Transverse colon (tissue), 4 donors: ENCODE measurements at regions not wholly inside any gene's neighbourhood (a gene's known extent, or its start where the extent isn't known, plus 50 kb on each side); places are given as distances from the start of the nearest gene placed in this dataset.

Experiments
- DNase-seq: peaks from one replicate; pipeline ENCODE4 v3.0.0-alpha.2; 2019
- H3K27ac ChIP-seq, 4 donors: fragments of 200-600 bp; sonication (generic); 2 replicates each; pipeline ENCODE4 v1.5.1; 2016 to 2018; ENCODE audit warnings: inconsistent platforms in 4 of 4
- H3K27me3 ChIP-seq: fragments of 200-600 bp; sonication (generic); 2 replicates; pipeline ENCODE4 v1.5.1; 2017; ENCODE audit warnings: inconsistent platforms
- H3K36me3 ChIP-seq, 4 donors: fragments of 200-600 bp; sonication (generic); 2 replicates each; pipeline ENCODE4 v1.5.1; 2017 to 2019; ENCODE audit warnings: inconsistent platforms in 4 of 4
- H3K4me1 ChIP-seq, 4 donors: fragments of 200-600 bp; sonication (generic); 2 replicates each; pipeline ENCODE4 v1.5.1; 2017 to 2020; ENCODE audit warnings: inconsistent platforms in 4 of 4
- H3K4me3 ChIP-seq, 4 donors: fragments of 200-600 bp; sonication (generic); 1 replicate in 1 of 4; 2 replicates in 3 of 4; pipeline versions ENCODE4 v1.5.1 to v1.6.1; 2017 to 2019; ENCODE audit warnings: inconsistent platforms in 4 of 4
- H3K9me3 ChIP-seq, 2 donors: fragments of 200-600 bp; sonication (generic); 2 replicates each; pipeline ENCODE4 v1.5.1; 2017 to 2019; ENCODE audit warnings: inconsistent platforms in 2 of 2
- EP300 ChIP-seq: sonication (generic); formaldehyde crosslinking; IDR thresholded peaks from one replicate; pipeline ENCODE4 v1.6.1; 2017; ENCODE audit warnings: antibody characterized with exemption, low read depth
- POLR2A ChIP-seq: fragments of 450-650 bp; IDR thresholded peaks from one replicate; pipeline ENCODE4 v1.6.1; 2016; ENCODE audit warnings: antibody characterized with exemption, mild to moderate bottlenecking, moderate library complexity
- POLR2AphosphoS5 ChIP-seq, 3 donors: sonication (generic); formaldehyde crosslinking; IDR thresholded peaks; one replicate each; pipeline ENCODE4 v1.6.1; 2016; ENCODE audit warnings: antibody characterized with exemption in 3 of 3
- WGBS, 2 donors: methylation state at CpG; one replicate each; pipeline ENCODE4 v1.1.5; 2018; ENCODE audit warnings: low coverage in 1 of 2; 5-methylcytosine and 5-hydroxymethylcytosine counted together
- in situ Hi-C, 4 donors: fragments of 200-750 bp; cut with MboI; loops; one replicate each; pipeline versions ENCODE4 v1.15.0 to v1.15.1; 2017; ENCODE audit warnings: low sequenced_read_pairs in 3 of 4, low pct_ligation_motif_present in 1 of 4, low pct_unique_long_range_greater_than_20kb in 1 of 4
- intact Hi-C: fragments of 100-400 bp; cut with DNase I; formaldehyde crosslinking; loops from one replicate; pipeline ENCODE4 v1.15.1; 2023; ENCODE audit warnings: low total_unique reads
- TF ChIP-seq, protein P1 (sequence below), 5 experiments: fragments of 200-600 bp in 3 of 5; fragments of 450-650 bp in 2 of 5; sonication (generic) in 3 of 5; IDR thresholded peaks; 1 replicate in 2 of 5; 2 replicates in 3 of 5; pipeline ENCODE4 v1.5.1; 2016 to 2017; ENCODE audit warnings: antibody characterized with exemption in 5 of 5, inconsistent platforms in 3 of 5, mild to moderate bottlenecking in 2 of 5, moderate library complexity in 1 of 5

DNA sequence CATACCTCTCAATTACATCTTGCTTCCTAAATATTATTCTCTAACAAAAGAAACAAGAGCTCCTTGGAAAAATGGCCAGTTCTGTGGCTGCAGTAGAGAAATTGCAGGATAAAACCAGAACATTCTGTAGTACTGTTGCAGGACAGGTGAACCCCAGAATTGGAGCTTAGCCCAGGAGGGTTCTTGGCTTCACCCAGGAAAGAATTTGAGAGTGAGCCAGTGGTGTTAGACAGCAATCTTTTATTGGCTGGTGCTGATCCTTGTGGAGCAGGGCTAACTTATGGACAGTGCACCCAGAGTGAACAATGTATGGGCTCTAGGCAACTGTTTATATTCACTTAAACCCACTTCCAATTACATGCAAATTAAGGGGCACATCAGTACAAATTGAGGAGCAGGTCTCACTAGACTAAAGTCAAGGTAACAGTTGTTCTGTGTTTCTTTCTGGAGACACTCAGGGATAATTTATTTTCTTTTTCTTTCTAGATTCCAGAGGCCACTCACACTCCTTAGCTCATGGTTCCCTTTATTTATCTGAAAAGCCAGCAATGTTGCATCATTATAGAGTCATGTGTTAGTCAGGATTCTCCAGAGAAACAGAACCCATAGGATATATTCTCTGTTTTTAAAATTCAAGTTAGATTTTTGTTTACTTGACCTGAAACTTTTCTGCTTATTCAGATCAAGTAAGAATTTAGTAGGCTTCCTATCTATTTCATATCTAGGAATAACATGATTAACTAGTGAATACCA, 348.1 kb downstream of the CCDC85A start:
- Histone ChIP-seq H3K36me3 (no peaks in the 10 kb centered on the region), H3K4me3 (no peak overlapping the region), H3K4me1 (no peaks in the 10 kb centered on the region), H3K27me3 (no peaks in the 10 kb centered on the region), H3K9me3 (no peaks in the 10 kb centered on the region), H3K27ac (no peak overlapping the region)
- no peak for DNase-seq
- in situ Hi-C loops, result no loop called here
- TF ChIP-seq POLR2AphosphoS5 (IDR thresholded peaks at IDR 0.05) (no peak), POLR2A (no peak), EP300 (no peak)
- TF ChIP-seq, protein P1, sequence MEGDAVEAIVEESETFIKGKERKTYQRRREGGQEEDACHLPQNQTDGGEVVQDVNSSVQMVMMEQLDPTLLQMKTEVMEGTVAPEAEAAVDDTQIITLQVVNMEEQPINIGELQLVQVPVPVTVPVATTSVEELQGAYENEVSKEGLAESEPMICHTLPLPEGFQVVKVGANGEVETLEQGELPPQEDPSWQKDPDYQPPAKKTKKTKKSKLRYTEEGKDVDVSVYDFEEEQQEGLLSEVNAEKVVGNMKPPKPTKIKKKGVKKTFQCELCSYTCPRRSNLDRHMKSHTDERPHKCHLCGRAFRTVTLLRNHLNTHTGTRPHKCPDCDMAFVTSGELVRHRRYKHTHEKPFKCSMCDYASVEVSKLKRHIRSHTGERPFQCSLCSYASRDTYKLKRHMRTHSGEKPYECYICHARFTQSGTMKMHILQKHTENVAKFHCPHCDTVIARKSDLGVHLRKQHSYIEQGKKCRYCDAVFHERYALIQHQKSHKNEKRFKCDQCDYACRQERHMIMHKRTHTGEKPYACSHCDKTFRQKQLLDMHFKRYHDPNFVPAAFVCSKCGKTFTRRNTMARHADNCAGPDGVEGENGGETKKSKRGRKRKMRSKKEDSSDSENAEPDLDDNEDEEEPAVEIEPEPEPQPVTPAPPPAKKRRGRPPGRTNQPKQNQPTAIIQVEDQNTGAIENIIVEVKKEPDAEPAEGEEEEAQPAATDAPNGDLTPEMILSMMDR (IDR thresholded peaks at IDR 0.05), result no peak
- intact Hi-C loops, result no loop called here

DNA sequence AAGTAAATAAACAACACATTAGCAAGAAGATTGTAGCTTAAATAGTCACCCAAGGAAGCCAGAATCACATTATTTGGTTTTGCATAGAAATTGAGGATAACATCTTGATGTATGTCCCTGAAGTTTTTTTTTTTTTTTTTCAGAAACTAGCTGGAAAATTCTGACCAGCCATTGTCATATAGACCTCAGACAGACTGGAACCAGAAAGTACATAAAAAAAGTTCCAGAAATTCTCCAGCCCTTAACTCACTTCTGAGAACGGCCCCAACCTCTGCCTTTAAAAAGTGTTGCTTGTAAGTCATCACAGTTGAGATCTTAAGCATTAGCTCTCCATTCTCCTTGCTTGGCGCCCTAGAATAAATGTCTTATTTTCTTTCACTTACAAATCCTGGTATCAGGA, 350.5 kb downstream of the CCDC85A start:
- no peak for TF ChIP-seq POLR2AphosphoS5 (IDR thresholded peaks at IDR 0.05)
- TF ChIP-seq, protein P1 (IDR thresholded peaks at IDR 0.05), result no peak
- no peak for TF ChIP-seq EP300
- no peak for TF ChIP-seq POLR2A

DNA sequence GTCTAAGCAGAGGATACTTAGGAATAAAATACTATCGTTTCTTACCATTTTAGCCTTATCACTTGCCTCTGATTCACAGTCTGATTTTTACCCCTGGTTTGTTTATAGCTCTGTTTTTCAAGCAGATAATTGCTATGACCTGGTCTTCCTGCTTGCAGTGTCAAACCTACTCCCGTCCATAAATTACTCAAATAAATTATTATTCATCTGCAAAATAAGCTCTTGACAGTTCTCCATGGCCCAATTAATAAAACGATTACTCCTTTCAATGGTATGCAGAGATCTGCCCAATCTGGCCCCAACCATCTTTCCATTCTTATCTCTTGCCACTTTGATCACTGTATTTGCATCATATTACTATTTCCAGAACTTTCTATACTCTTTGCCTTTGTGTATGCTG, 354.0 kb downstream of the CCDC85A start:
- no peaks in the 10 kb centered on the region for H3K36me3 ChIP-seq
- H3K27ac ChIP-seq, result no peak overlapping the region
- TF ChIP-seq, protein P1 (IDR thresholded peaks at IDR 0.05), result no peak
- TF ChIP-seq POLR2A, result no peak
- no peak for TF ChIP-seq EP300
- TF ChIP-seq POLR2AphosphoS5 (IDR thresholded peaks at IDR 0.05), result no peak
- H3K4me3 ChIP-seq, result no peak overlapping the region
- in situ Hi-C loops, result no loop called here
- WGBS, 2 donors, result 57 to 58% methylated on average over 3 of the region's 3 CpGs
- no peak for DNase-seq
- no peaks in the 10 kb centered on the region for H3K4me1 ChIP-seq
- no peaks in the 10 kb centered on the region for H3K27me3 ChIP-seq
- intact Hi-C loops, result no loop called here
- H3K9me3 ChIP-seq, result no peaks in the 10 kb centered on the region

More for the DNA sequence above, 350.5 kb downstream of the CCDC85A start:
- Histone ChIP-seq H3K27me3 (no peaks in the 10 kb centered on the region), H3K36me3 (no peaks in the 10 kb centered on the region), H3K4me3 (no peak overlapping the region), H3K27ac (no peak overlapping the region), H3K4me1 (no peaks in the 10 kb centered on the region), H3K9me3 (no peaks in the 10 kb centered on the region)
- intact Hi-C loops, result no loop called here
- 75 to 76% methylated on average over 2 of the region's 2 CpGs for WGBS, 2 donors
- DNase-seq, result no peak
- in situ Hi-C loops, result no loop called here

DNA sequence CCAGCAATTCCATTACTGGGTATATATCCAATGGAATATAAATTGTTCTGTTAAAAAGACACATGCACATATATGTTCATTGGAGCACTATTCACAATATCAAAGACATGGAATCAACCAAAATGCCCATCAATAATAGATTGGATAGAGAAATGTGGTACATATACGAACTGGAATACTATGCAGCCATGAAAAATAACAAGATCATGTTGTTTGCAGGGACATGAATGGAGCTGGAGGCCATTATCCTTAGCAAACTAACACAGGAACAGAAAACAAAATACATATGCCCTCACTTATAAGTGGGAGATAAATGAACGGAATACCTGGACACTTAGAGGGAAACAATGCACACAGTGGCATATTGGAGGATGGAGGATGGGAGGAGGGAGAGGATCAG, 355.8 kb downstream of the CCDC85A start:
- 78 to 83% methylated on average over 2 of the region's 2 CpGs for WGBS, 2 donors
- no peaks in the 10 kb centered on the region for H3K9me3 ChIP-seq
- no peaks in the 10 kb centered on the region for H3K27me3 ChIP-seq
- intact Hi-C loops (no loop called here), in situ Hi-C loops (no loop called here)
- TF ChIP-seq, protein P1 (IDR thresholded peaks at IDR 0.05), result no peak
- TF ChIP-seq POLR2AphosphoS5 (IDR thresholded peaks at IDR 0.05) (no peak), POLR2A (no peak), EP300 (no peak)
- H3K36me3 ChIP-seq, result no peaks in the 10 kb centered on the region
- DNase-seq, result no peak
- no peaks in the 10 kb centered on the region for H3K4me1 ChIP-seq
- H3K27ac ChIP-seq, result no peak overlapping the region
- H3K4me3 ChIP-seq, result no peak overlapping the region
